GM23338 (cell line): ENCODE measurements at regions not wholly inside any gene's neighbourhood (a gene's known extent, or its start where the extent isn't known, plus 50 kb on each side); places are given as distances from the start of the nearest gene placed in this dataset.

Experiments used
- ATAC-seq: fragments of 200-7000 bp; cut with Tn5 transposase; 3 replicates; pipeline ENCODE4 v1.9.1; 2020
- DNase-seq: peaks from one replicate; pipeline ENCODE4 v3.0.0-alpha.2; 2015; ENCODE audit warnings: low spot score
- H2AFZ ChIP-seq: fragments of 200-600 bp; sonication (generic); 2 replicates; pipeline ENCODE4 v1.8.0; 2016; ENCODE audit warnings: antibody characterized with exemption, mild to moderate bottlenecking, moderate library complexity
- H3F3A ChIP-seq: fragments of 200-600 bp; sonication (generic); replicated peaks from 2 replicates; pipeline ENCODE4 v1.8.0; 2017; ENCODE audit warnings: antibody characterized with exemption, mixed run types, low read depth
- H3K27ac ChIP-seq: fragments of 200-600 bp; sonication (generic); 2 replicates; pipeline ENCODE4 v1.6.1; 2016; ENCODE audit warnings: low read depth
- H3K27me3 ChIP-seq: fragments of 200-600 bp; sonication (generic); 2 replicates; pipeline ENCODE4 v1.8.0; 2016; ENCODE audit warnings: mild to moderate bottlenecking, mixed run types, moderate library complexity; ENCODE audit not compliant: insufficient read depth
- H3K36me3 ChIP-seq: fragments of 200-600 bp; sonication (generic); 2 replicates; pipeline ENCODE4 v1.8.0; 2016; ENCODE audit warnings: mild to moderate bottlenecking; ENCODE audit not compliant: insufficient read depth
- H3K4me1 ChIP-seq: fragments of 200-600 bp; sonication (generic); 2 replicates; pipeline ENCODE4 v1.8.0; 2016; ENCODE audit warnings: mild to moderate bottlenecking, moderate library complexity; ENCODE audit not compliant: insufficient read depth
- H3K4me2 ChIP-seq: fragments of 200-600 bp; sonication (generic); 2 replicates; pipeline ENCODE4 v1.7.1; 2017; ENCODE audit warnings: mixed run types
- H3K4me3 ChIP-seq: fragments of 200-600 bp; sonication (generic); 2 replicates; pipeline ENCODE4 v1.6.1; 2016; ENCODE audit warnings: mixed run types
- H3K79me2 ChIP-seq: fragments of 200-600 bp; sonication (generic); replicated peaks from 2 replicates; pipeline ENCODE4 v1.8.0; 2017; ENCODE audit warnings: mild to moderate bottlenecking; ENCODE audit not compliant: insufficient read depth
- H3K9me2 ChIP-seq: fragments of 200-600 bp; sonication (generic); 2 replicates; pipeline ENCODE4 v1.8.0; 2017; ENCODE audit not compliant: insufficient read depth
- H4K20me1 ChIP-seq: fragments of 200-600 bp; sonication (generic); replicated peaks from 2 replicates; pipeline ENCODE4 v1.8.0; 2017; ENCODE audit warnings: mild to moderate bottlenecking; ENCODE audit not compliant: insufficient read depth
- H3K27ac Mint-ChIP-seq: 2 replicates; pipeline ENCODE4 v1.8.0; 2020; ENCODE audit warnings: inconsistent platforms, mild to moderate bottlenecking, moderate library complexity, mixed read lengths
- H3K27me3 Mint-ChIP-seq: 3 replicates; pipeline ENCODE4 v1.8.0; 2022; ENCODE audit warnings: low read depth, mild to moderate bottlenecking, moderate library complexity, mixed read lengths, inconsistent platforms; ENCODE audit not compliant: insufficient read depth, poor library complexity
- H3K36me3 Mint-ChIP-seq: 3 replicates; pipeline ENCODE4 v1.8.0; 2021; ENCODE audit warnings: low read depth, mild to moderate bottlenecking, inconsistent platforms, moderate library complexity, mixed read lengths
- H3K4me1 Mint-ChIP-seq: 3 replicates; pipeline ENCODE4 v1.8.0; 2020; ENCODE audit warnings: mild to moderate bottlenecking, inconsistent platforms, mixed read lengths
- H3K4me3 Mint-ChIP-seq: 3 replicates; pipeline ENCODE4 v1.8.0; 2021; ENCODE audit warnings: moderate library complexity, mild to moderate bottlenecking, inconsistent platforms, mixed read lengths
- H3K9me3 Mint-ChIP-seq: 3 replicates; pipeline ENCODE4 v1.8.0; 2020; ENCODE audit warnings: moderate library complexity, mild to moderate bottlenecking, inconsistent platforms, mixed read lengths
- CTCF ChIP-seq, 2 experiments: fragments of 200-600 bp in 1 of 2; sonication (generic) in 1 of 2; conservative IDR thresholded peaks; 2 replicates each; pipeline versions ENCODE4 v1.5.1 to v1.6.1; 2016 to 2017; ENCODE audit warnings: antibody characterized with exemption in 2 of 2, low read depth in 2 of 2, mild to moderate bottlenecking in 2 of 2, moderate library complexity in 1 of 2
- EZH2 ChIP-seq: fragments of 200-600 bp; sonication (generic); IDR thresholded peaks from one replicate; pipeline ENCODE4 v1.8.0; 2017; ENCODE audit warnings: antibody characterized with exemption, mild to moderate bottlenecking, low read depth; ENCODE audit not compliant: unreplicated experiment
- EZH2phosphoT487 ChIP-seq: fragments of 200-600 bp; sonication (generic); IDR thresholded peaks from one replicate; pipeline ENCODE4 v1.8.1; 2018; ENCODE audit warnings: antibody characterized with exemption; ENCODE audit not compliant: unreplicated experiment
- POLR2AphosphoS5 ChIP-seq: IDR thresholded peaks from 2 replicates; pipeline ENCODE4 v1.6.1; 2016; ENCODE audit warnings: antibody characterized with exemption, low read depth
- ZNF331 ChIP-seq: fragments of 250-450 bp; sonication (Bioruptor Pico); IDR thresholded peaks from 2 replicates; pipeline ENCODE4 v1.5.0; 2020; ENCODE audit warnings: low read depth, mild to moderate bottlenecking, moderate library complexity
- ZNF462 ChIP-seq: fragments of 250-450 bp; sonication (Bioruptor Pico); IDR thresholded peaks from 2 replicates; pipeline ENCODE4 v1.5.0; 2020; ENCODE audit warnings: mild to moderate bottlenecking, moderate library complexity

GRCh38 chr9:82681809-82682208 lies 381.1 kb downstream of the RASEF start (continued):
- no peak for TF ChIP-seq ZNF462 (CRISPR knock-in tag)
- TF ChIP-seq POLR2AphosphoS5: no peak
- TF ChIP-seq EZH2phosphoT487: no peak
- no peak for TF ChIP-seq EZH2

GRCh38 chr9:82682431-82682830 lies 380.5 kb downstream of the RASEF start:
- Histone ChIP-seq H3K4me3 (no peak overlapping the region), H3K36me3 (no peaks in the 10 kb centered on the region), H4K20me1 (no peaks in the 10 kb centered on the region), H3K4me1 (0 out of 2 replicates have a peak, but pooled peaks cover 4% of the 10 kb centered on the region), H2AFZ (peak overlapping the region; percentile 84; the same call in 1 of the 2 replicates), H3F3A (no peaks in the 10 kb centered on the region), H3K27me3 (no peaks in the 10 kb centered on the region), H3K4me2 (no peak overlapping the region), H3K9me2 (peaks cover 15% of the 10 kb centered on the region), H3K27ac (no peak overlapping the region), H3K79me2 (no peaks in the 10 kb centered on the region)
- DNase-seq (no peak), ATAC-seq (peak; percentile 36; the same call in 1 of the 3 replicates)
- no peak for TF ChIP-seq ZNF331 (CRISPR knock-in tag)
- TF ChIP-seq CTCF (conservative IDR thresholded peaks at IDR 0.05; ENCODE audit: low read depth in 2 of 2): peak in 1 of 2 experiments; percentile 26; a peak in 2 of 4 replicates
- Mint-ChIP-seq H3K27ac (no peak overlapping the region), H3K27me3 (peaks cover 1% of the 10 kb centered on the region), H3K4me3 (no peak overlapping the region), H3K36me3 (no peaks in the 10 kb centered on the region), H3K9me3 (peaks cover 7% of the 10 kb centered on the region; the same call in 1 of the 3 replicates), H3K4me1 (no peaks in the 10 kb centered on the region)
